Endometrial microvascular endothelial cells (primary cell): ENCODE measurements at regions not wholly inside any gene's neighbourhood (a gene's known extent, or its start where the extent isn't known, plus 50 kb on each side); places are given as distances from the start of the nearest gene placed in this dataset.
"Not testable (repeated sequence)": the region's sequence is repeated elsewhere in the genome, so short reads cannot be mapped to it uniquely, and the experiment has no call there.

Experiments used
- in situ Hi-C: cut with HindIII; loops from 2 replicates; pipeline ENCODE4 v1.10.0; 2017; ENCODE audit warnings: low sequenced_read_pairs, low pct_unique_long_range_greater_than_20kb; ENCODE audit errors: inconsistent ontology term

DNA sequence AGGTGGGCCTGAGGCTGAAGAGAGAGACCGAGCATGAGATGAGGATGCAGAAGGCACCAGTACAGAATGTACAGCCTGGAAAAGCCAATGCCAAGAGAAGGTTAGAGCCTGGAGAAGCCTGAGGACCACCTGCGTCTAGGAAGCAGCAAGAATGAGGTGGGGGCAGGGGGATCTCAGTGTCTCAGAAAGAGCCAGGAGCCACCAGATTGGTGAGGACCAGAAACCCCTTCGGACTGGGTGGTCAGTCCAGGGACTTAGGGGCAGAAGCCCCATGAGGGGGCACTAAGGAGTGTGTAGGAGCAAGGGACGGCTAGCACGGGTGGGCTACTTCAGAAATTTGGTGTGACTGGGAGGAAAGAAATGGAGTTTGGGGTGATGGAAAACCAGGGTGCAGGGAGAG is 205.9 kb upstream of the RNF32 start:
- in situ Hi-C loops = no loop called here

DNA sequence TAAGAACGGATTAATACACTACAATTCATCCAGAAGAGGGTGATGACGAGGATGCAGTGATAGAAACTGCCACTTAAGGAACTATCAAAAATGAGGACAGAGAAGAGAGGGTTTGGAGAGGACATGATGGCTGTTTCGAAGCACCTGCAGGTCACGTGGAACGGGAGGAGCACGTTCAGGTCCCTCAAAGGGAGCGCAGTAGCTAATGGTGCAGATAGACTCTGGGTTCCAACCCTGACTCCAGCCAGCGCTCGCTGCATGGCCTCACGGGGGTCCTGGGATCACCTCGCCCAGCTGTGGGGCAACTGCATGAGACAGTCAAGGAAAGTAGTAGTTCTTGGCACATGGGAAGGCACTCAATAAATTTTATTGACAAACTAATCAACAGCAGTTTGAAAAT is 208.6 kb upstream of the RNF32 start:
- in situ Hi-C loops = no loop called here

DNA sequence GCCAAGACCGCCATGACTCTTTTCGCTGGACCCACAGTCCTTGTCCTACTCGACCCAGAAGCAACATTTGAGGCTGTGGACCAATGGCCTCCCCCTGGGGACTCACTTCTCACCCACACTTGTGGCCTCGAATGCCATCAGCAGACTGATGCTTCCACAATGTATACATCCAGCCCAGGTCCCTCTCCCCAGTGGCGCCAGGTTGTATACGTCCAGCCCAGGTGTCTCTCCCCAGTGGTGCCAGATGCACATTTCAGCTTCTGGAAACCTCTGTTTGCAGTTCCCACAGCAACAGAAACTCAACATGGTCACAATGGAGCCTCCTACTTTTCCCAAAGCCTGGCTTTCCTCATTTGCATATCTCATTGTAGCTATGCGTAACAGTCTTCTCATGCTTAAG is 210.5 kb upstream of the RNF32 start:
- in situ Hi-C loops = no loop called here

DNA sequence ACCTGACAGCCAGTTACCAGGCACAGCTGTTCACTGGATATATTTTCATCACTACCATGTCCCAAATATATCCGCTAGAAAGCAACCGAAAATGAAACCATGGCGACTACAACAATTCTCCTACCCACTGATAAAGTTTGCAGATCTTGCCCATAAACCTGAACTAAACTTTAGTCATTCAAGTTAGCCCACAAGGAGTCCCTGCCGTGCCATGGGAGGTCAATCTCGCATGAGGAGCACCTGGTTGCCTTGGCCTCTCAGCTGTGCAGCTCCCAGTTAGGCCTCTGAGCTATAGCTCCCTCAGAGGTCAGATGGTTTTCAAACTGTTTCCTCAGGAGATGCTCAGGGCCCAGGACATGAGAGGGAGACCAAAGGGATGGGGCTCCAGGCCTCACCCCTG is 211.1 kb upstream of the RNF32 start:
- in situ Hi-C loops = no loop called here

DNA sequence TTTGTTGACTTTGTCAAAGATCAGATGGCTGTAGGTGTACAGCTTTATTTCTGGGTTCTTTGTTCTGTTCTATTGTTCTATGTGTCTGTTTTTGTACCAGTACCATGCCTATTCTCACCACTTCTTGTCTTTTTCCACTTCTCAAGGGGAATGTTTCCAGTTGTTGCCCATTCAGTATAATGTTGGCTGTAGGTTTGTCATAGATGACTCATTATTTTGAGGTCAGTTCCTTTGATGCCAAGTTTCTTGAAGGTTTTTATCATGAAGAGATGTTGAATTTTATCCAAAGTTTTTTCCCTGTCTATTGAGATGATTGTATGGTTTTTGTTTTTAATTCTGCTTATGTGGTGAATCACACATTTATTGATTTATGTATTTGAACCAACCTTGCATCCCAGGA is 216.7 kb upstream of the RNF32 start:
- in situ Hi-C loops = no loop called here

DNA sequence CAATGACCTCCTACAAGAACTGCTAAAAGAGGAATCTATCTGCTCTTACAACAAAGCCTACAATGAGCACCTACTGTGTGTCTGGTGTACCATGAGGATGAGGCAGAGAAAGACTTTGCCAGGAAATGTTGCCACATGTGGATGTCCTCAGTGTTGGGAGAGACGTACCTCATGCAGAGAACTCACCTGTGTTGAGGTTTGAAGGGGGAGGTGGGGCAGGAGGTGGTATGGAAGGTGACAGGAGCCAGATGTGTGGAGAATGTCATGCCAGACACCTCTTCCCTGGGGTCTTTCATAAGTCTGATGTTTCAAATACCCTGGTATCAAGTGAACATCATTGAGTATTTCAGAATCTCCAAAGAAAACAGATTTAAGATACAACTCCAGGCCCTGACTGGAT is 220.1 kb upstream of the RNF32 start:
- in situ Hi-C loops = no loop called here

DNA sequence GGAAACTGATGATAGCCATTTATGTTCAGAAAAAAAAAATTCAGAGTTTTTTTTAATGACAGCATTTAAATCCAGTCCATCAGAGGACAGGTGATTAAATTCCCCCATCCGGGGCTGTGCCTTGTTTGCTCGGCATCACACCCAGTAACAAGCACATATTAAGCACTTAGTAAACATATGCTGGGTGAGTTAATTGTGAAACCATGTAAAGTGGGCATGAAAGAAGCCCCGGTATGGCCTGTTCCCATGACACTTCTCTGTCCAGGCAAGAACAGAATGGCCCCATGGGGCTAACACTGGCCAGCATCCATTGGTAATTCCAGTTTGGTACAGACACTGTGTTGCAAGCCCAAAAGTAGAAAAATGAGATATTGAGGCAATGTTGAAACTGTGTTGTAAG is 220.8 kb upstream of the RNF32 start:
- in situ Hi-C loops = no loop called here

DNA sequence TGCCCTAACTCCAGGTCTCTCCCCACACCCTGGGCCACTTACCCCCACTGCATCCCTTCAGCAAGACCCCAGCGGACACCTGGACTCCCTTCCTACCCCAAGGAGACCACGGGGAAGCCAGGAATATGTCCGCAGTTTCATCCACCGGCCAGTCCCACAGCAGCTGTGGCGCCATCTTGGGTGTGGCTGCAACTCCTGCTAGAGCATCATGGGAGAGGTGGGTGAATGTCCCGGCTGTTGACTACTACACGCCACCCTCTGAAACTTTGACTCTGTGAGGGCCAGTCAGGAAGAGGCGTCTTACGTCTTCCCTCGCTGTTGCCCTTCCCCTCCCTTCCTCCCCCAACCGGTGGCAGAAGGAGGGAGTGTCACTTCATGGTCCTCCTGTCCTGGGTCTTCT is 238.3 kb upstream of the RNF32 start:
- in situ Hi-C loops = no loop called here

DNA sequence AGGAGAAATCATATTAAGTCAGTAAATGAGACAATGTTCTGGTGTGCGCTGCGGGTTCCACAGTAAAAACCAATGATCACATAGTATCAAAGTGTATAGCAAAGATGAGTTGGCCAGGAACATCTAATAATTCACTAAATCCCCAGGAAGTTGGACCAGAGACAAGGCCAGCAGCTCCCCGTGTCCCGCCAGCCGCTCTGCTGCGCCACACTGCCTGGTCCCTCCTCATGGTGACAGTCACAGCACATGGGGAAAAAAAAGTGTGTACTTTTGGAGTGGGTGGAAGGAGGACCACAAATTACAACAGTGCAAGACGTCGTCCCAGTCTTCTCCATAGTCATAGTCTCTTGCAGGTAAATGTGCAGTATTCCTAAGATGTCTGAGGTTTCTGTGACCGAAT is 239.0 kb upstream of the RNF32 start:
- in situ Hi-C loops = no loop called here

DNA sequence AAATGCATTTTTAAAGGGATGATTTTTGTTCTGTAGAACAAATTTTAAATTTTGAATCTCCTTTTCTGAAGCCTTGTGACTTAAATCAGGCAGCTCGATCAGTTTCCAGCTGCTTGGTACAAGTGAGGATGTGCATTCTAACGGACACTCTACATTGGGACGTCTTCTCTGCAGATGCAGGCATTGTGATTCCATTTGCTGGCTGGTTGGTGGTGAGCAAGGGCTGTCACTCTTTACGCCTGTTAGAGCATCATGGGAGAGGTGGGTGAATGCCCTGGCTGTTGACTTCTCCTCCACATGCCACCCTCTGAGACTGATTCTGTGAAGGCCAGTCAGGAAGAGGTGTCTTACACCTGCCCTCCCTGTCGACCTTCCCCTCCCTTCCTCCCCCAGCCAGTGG is 240.5 kb upstream of the RNF32 start:
- in situ Hi-C loops = no loop called here

DNA sequence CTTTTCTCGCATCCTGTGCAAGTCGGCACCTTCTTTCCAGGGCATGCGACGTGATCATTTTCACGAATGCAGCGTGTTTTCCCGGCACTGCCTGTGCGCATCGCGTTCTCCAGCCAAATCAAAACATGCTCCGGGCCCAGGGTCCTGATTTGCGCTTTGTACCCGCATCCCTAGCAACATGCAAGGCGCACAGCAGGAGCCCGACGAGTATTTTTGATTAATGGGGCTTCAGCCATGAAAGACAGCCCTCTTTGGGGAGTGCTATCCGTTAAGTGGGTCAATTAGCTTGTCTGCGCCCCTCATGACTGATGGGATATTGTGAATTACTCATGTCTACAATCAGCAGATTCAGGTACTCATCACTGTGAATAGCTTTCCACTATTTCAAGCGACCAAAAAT is 243.3 kb upstream of the RNF32 start:
- in situ Hi-C loops = no loop called here

DNA sequence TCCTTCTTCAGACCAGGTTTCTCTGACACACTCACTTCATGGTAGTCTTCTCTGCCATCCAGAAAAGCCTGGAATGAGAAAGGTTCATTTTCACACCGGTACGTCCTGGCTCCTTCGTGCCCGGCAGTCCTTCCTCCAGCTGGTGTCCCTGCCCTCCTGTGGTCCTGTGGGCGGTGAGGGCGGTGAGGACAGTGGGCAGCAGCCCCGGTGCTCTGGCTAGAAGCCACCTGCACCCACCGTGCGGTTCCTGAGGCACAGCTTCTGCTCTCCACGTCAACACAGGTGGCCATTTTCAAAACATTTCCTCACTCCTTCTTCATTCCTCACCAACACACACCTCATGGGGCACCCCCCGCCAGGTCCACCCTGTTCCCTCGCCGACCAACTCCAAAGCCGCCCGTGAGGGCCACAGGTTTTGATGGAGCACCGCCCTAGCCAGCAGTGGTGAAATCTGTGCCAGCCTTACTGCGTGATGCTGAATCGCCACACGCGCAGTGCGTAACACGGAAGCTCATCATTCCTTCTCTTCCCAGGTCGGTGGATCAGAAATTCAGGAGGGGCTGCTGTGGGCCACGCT is 251.4 kb upstream of the RNF32 start:
- in situ Hi-C loops = no loop called here

DNA sequence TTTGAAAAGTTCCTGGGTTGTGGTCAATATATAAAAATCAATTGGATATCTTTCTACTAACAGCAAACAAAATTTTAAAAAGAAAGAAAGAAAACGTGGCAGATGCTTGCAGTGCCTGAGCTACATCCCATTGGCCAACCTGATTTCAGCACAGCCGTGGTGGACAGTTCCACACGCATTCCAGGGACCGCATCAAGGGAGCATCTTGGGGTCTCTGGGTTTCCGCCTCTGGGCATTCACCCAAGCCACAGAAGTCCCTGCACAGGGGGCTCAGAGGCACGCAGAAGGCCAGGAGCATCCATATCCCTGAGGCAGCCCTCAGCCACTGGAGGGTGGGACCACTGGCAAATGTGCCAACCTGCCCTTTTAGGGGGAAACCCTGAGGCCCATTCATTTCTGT is 254.5 kb upstream of the RNF32 start:
- in situ Hi-C loops = no loop called here

DNA sequence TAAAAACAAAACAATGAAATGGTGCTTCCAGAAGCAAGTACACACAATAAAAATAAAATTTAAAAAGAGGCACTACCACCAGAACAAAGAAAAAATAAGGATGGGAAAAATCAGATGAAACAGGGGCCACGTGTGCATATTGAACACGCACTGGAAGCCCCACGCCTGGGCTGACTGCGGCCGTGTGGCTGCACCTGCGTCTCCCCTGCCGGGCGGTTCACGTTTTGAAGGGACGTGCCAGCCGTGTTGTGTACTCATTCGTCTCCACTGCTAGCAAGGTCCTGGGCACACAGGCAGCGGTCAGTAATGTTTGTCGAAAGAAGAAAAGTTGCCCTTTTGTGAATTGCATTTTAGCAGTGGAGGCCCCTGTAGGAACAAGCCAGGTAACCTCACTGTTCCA is 255.9 kb upstream of the RNF32 start:
- in situ Hi-C loops = no loop called here

DNA sequence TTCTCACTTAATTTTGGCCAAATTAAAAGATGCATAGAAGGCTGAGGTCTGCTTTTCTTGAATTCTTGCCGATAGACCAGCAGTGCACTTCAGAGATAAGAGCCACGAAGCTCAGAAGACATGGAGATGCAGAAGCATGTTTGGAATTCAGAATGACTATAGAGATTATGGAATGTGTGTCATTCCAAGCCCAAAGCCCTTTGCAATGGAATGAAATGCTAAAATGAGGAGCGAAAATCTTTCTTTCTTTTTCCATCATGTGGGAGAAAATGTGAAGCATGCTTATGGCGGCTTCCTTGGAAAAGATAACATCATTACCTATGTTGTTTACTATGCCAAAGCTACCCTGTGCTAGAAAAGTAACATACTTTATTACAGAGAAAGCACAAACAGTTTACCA is 257.0 kb upstream of the RNF32 start:
- in situ Hi-C loops = no loop called here

DNA sequence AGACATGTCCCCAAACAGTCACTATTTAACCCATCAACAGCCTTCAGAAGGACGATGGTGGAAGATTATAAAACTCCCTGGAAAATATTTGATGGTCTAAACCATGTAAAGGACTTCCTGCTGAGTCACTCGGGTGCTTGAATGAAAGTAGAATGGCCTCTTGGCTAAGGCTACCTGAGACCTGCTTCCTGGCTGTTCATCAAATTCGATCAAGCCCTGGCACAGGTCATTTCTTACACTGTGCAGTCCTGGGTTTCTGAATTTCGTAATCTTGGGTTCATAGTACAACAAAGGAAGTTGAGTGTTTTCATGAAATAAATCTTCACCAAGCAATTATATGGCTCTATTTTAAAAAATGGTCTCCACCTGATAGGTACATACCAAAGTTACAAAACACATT is 260.3 kb upstream of the RNF32 start:
- in situ Hi-C loops = no loop called here

DNA sequence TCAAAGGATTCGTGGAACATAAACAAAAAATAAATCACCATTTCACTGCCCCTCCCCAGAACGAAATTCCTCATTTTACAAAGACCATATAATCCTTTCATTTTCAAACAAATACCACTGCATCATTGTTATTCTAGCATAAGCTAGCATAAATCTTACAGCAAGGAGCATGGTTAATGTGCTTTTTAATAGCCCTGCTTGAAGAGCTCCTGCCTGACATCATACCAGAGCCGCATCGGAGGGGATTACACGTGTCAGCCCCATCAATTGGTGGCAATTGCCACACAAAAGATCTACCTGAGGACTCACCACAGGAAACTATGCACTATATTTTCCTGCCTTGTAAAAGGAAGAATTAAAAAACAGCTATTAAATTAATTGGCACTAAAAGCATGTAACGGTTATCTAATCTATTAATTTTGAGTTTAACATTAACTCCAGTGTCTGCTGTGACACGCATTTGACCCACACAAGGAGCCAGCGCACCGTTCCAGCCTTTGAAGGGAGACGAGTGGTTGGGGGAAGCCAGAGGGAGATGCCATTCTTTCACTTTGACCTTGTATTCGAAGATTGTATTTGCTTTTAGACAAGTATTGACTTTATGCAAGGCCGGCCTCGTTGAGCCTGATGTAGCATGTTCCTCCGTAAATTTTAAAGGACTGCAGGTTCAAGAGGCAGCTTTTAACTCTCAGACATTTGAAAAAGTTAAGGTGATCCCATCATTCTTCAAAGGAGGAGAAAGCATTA is 261.1 kb upstream of the RNF32 start:
- in situ Hi-C loops = no loop called here

DNA sequence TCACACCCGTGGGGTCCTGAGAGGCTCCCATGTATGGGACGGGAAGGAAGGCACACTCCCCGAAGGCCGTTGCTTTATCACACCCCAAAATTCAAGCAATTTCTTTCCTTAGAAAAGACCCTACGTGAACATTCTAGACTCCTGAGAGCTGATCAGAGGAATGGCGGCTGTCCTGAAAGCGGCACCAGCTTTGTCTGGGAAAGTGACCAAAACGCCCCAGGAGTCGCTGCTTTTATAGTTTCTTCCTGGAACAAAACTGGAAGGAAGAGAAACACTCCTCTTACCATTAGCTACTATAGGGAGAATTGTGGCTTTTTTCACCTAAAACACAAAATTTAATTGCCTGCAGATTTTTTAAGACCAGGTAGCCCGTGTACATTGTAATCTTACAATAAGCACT is 261.8 kb upstream of the RNF32 start:
- in situ Hi-C loops = no loop called here

DNA sequence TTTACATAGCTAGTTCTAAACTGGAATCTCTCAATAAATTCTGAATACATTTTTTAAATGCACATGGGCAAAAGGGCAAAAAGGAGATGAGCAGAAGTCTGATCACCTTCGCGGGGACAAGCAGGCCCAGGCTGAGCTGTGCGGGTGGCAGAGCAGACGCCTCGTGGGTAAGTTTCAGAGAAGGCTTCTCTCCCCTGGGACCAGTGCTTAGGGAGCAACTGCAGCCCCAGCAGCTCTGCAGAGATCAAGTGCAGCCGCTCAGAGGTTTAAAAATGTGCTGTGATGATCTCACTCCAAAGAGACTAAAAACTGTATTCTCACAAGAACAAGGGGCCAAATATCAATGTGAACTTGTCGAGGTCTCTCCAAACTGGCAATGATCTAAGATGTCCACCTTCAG is 264.3 kb upstream of the RNF32 start:
- in situ Hi-C loops = no loop called here

DNA sequence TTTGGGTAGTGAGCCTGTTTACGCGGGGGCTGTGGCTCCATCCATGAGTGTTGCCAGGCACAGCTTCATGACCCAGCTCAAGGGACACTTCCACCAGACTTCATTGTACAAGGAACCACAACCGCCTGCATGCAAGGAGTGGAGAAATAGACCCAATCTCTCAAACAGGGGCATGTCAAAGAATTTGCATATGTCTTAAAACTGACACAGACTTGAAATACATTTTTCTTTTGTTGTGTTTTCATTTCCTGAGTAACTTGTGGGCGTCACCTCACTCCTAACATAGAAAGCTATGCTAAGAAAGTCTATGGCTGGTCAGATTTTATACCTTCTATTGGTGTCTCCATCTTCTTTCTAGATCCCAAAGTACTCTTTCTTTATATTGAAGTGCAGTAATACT is 266.2 kb upstream of the RNF32 start:
- in situ Hi-C loops = no loop called here

DNA sequence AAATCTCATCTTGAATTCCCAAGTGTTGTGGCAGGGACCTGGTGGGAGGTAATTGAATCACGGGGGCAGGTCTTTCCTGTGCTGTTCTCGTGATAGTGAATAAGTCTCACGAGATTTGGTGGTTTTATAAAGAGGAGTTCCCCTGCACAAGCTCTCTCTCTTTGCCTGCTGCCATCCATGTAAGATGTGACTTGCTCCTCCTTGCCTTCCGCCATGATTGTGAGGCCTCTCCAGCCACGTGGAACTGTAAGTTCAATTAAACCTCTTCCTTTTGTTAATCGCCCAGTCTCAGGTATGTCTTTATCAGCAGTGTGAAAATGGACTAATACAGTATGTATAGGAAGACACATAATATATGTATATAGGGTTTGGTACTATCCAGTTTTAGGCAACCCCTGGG is 270.6 kb upstream of the RNF32 start:
- in situ Hi-C loops = not testable (repeated sequence)
